HG02884 (cell line): ENCODE measurements at regions not wholly inside any gene's neighbourhood (a gene's known extent, or its start where the extent isn't known, plus 50 kb on each side); places are given as distances from the start of the nearest gene placed in this dataset.

ENCODE experiments used
- ATAC-seq: cut with Tn5 transposase; IDR thresholded peaks from one replicate; pipeline ENCODE4 v1.9.1; 2021; ENCODE audit warnings: mild to moderate bottlenecking, moderate library complexity; ENCODE audit not compliant: unreplicated experiment

DNA sequence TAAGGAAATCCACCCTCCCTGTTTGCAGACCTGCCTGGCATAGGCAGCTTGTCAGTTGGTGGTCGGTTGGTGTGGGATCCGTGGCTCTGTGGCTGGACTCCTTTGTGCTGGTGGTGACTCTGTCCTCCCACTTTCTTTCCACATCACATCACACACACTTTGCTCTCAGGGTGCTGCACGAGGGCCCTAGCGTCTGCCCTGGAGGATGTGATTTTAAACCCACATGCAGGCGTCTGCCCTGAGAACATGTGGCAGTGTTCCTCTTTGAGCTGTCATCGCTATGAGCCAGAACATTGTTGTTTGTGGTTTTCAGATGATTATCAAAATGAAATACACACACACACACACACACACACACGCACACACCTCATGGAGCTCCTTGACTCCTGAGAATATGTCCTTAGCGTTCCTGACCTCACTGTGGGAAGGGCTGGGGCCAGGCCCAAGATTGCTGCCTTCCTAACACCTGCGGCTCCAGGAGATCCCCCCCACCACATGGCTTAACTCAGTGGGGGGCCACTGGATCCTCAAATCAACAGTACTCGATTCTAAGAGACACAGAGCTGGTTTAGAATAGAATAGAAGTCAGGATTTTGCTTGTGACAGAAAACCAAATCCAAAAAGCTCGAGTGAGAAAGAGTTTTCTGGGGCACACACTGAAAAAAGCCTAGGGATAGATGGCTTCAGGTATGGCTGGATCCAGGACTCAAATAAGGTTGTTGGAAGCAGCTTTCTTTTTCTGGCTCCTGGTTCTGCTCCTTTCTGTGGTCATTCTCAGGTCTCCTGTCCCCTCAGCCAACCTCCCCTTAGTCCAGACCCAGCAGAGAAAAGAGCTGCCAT, 54.8 kb downstream of the RTP5 start:
- ATAC-seq, result no peak

DNA sequence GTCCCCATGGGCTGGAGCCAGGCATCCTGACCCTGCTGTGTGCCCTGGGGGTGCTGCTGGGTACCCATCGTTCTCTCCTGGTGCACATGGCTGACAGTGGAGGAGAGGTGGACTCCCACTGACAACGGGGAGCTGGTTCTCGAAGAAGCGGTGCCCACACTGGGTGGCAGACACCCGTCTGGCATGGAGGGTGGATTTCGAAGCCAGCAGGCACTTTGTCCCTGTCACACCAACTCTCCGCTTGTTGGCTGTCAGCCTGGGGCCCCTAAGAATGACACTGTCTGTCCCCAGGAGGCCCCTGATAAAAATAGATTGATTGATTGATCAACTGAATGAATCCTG, 55.4 kb downstream of the RTP5 start:
- ATAC-seq, result no peak

DNA sequence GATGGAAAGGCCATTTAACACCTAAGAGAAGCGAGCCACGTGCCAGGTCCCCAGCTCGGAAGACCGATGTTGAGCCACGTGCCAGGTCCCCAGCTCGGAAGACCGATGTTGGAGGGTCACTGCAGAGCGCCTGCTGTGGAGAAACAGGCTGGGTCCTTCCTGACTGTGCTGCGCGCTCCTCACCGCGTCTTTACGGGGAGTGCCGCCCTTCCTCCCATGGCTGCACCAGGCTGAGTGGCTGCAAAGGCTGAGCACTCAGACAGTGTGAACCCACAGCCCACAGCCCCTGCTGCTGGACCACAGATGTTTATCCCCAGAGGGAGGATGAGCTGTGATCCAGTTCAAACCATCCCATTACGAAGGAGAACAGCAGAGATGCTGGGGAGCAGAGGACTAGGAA, 55.7 kb downstream of the RTP5 start:
- no peak for ATAC-seq

GRCh38 chr2:241925821-241926441, 56.4 kb downstream of the RTP5 start:
- ATAC-seq, result no peak

DNA sequence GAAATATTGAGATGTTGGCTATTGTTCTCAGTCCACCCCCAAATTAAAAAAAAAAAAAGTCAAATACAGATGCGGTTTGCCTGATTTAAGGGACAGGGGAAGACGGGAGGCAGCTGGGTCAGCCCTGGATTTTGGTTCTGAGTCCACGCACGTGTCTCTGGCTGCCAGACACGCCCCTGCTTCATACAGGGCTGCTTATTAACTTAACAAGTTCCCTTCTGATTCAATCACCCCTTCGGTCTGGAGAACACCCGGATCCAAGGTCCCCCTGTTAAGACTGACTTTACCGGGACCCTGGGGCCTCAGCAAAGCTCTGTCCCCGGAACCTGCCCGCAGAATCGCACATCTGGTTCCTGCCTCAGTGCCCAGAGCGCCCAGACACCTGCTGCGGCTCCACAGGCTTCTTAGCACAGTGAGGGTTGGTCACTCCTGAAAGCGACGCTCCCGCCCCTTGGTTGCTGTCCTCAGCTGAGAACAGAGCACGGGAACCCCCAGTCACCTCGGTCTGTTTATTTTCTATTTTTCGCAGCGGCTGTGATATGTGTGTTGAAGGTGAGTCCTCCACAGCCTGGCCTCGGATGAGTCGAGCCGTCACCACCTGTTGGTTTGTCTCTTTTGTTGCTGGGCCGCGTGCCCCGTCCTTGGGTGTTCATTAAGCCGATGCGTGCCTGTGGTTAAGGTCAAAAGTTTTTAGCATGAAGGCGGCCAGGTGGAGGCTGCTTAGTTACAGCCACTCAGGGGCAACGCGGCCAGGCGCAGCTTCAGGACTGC, 57.2 kb downstream of the RTP5 start:
- ATAC-seq, result no peak

- no peak for ATAC-seq
These were observed 60.3 kb downstream of the RTP5 start for GRCh38 chr2:241929551-241930490.

DNA sequence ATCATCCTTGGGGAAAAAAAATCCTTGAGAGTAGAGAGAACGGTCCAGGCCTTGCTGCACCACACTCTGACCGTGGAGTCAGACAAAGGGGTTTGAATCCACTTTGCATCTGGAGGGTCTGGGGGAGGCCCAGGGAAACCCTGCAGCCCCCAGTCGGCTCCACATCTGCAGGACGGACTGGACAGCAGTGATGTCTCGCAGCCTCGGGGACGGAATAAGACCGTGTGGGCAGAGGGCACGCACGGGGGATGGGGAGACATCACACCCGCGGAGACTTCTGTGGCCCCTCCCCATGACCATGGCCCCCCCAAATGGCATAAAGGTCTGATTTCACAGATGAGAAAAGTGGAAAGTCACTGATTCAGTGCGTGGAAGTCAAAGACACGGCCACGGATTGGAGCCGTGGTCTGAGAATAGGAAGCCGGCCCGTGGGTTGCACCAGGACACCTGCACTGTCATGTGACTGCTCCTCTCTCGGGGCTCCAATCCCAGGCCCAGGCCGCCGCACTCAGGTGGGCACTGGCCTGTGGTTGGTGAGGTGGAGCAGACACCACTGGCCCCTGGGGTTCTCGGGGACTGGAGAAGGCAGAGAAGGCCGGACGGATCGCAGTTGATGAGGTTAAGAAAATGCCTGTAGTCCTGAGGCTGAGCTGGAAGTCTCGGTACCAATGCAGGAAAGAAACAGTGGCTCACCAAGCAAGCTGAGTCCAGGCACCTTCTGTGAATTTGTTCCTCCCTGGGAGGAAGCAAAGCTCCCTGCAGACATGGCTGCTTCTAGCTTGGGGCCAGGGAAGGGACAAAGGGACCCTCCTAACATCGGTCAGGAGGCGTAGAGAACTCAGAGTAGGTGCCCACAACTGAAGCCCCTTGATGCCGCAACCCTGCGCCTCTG, 61.8 kb downstream of the RTP5 start:
- no peak for ATAC-seq

DNA sequence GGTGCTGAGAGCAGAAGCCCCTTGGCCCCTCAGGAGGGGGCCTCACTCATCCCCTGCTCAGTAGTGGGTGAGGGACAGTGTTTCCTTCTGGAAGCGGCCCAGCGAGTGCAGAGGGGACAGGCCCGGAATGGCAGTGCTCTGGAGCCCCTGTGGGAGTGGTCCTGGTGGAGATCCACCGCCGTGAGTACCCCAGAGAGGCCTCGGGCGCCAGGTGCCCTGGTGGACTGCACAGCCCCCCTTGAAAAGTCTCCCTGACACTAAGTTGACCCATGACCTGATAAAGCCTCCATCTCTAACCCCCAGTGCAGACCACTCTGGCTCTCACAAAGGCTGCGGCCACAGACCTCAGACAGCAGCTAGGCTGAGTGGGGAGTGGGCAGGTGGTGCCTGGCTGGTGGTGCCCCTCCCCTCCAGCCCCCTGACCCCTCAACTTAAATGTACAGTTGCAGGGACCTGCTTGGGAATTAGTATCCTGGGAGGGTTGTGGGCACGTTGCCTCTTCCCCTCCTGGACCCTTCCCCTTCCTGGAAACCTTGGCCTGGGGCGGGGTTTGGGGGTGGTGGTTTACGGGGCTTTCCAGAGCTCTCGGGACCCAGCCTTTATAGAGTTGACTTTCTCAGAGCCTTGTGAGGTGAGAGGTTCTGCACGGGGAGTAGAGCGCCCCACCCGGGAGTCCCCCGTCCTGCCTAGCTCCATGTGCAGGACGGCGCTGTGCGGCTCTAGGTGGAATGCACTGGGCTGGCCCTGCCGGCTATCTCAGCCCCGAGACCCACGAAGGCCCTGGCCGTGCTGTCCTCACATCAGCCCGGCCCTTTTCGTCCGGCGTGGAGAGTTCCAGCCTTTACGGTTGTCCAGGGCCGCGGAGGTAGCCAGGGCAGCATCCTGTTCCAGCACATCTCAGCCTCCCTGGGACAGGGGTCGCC, 62.7 kb downstream of the RTP5 start:
- no peak for ATAC-seq

- no peak for ATAC-seq
These were observed 63.3 kb downstream of the RTP5 start for GRCh38 chr2:241932899-241933178.

- ATAC-seq, result no peak
These were observed 63.8 kb downstream of the RTP5 start for GRCh38 chr2:241933179-241933911.

DNA sequence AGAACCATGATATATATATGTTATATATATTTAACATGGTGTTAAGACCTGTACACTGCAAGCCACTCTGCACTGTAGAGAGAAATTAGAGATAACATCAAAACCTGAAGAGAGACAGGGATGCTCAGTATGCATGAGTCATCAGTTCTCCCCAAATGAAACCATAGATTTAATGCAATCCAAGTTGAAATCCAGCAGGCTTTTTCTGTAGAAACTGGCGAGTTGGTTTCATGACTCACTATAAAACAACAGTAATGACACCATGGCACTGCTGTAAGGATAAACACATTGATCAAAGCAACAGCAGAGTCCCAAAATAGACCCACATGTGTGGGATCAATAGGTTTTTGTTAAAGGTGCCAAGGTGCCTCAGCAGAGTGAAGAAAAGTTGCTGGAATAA, 65.8 kb downstream of the RTP5 start:
- no peak for ATAC-seq

GRCh38 chr2:241935774-241936173, 66.2 kb downstream of the RTP5 start:
- ATAC-seq, result no peak

DNA sequence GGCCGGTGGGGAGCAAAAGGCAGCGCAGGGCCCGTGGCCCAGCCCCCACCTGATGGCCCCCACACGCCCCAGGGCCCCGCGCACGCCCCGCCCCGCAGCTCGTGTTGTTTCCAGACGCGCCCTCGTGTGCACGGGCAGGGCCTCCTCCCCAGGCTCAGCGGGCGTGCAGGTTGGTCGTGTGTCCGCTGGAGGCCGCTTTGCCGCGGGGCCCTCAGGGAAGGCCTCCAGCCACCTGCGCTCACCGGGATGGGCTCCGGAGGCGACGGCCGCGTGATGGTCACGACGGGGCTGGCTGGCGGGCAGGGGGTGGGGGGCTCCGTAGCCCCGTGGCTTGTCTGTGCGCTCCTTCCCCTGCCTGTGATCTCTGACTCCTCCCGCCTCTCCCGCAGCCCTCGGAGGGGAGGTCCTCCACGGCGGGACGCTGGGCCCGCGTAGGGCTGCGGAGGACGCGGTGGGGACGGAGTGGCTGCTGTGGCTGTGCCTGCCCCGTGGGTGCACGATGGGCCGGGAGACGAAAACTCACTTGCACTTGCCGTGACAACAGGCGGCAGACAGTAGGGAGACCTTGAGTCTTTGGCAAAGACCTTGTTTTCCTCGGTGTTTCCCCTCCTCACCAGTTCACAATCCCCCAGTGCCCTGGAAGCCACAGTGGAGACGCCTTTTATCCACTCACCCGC, 67.1 kb downstream of the RTP5 start:
- no peak for ATAC-seq

GRCh38 chr2:241937297-241937696, 67.8 kb downstream of the RTP5 start:
- no peak for ATAC-seq

- no peak for ATAC-seq
These were observed 70.0 kb downstream of the RTP5 start for GRCh38 chr2:241939541-241939940.

- no peak for ATAC-seq
These were observed 70.8 kb downstream of the RTP5 start for GRCh38 chr2:241940329-241940728.

- ATAC-seq, result no peak
These were observed 72.3 kb downstream of the RTP5 start for GRCh38 chr2:241941691-241942301.
